ENCODE measurements at regions not wholly inside any gene's neighbourhood (a gene's known extent, or its start where the extent isn't known, plus 50 kb on each side); places are given as distances from the start of the nearest gene placed in this dataset.
"Not testable (repeated sequence)": the region's sequence is repeated elsewhere in the genome, so short reads cannot be mapped to it uniquely, and the experiment has no call there.

- no peak for DNase-seq
These were observed 337.4 kb upstream of the ID2 start for GRCh38 chr2:8344144-8345097.

GRCh38 chr2:8345200-8345599 is 336.7 kb upstream of the ID2 start:
- no peak for DNase-seq

DNA sequence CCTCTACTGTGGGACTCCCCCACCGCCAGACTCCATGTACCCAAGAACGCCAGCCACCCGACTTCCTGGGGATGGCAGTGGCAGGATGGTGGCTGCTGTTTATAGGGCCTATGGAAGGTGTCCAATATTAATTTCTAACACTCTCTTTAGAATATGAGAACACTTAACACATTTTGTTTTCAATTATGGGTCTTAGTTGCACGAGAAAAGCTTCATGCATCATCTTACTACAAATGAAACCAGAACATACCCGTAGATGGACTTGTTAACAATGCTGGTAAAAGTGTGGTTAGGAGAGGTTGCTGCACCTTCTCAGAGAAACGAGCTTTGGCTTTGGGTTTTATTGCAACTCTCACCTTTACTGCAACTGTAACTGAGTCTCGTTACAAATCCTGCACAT is 335.6 kb upstream of the ID2 start:
- no peak for DNase-seq

- DNase-seq: no peak
These were observed 335.0 kb upstream of the ID2 start for GRCh38 chr2:8346706-8347430.

GRCh38 chr2:8348911-8349310 is 332.9 kb upstream of the ID2 start:
- not testable (repeated sequence) for DNase-seq

DNA sequence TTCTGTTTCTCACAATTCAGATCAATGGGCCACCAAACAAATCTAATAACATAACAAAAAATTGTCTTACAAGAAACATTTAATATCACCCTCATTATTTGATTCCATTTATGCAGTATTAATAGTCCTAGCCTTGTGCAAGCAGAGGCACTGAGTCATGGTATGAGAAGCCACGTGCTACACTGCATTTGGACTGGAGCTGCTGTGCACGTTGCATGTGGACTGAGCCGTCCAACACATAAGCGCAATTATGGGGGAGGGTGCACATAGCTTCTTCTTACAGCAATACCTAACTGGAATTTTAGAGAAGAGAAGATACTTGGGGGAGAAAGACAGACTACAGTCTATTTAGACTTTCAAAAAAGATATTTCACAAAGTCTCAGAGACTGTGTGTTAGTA is 329.6 kb upstream of the ID2 start:
- no peak for DNase-seq

DNA sequence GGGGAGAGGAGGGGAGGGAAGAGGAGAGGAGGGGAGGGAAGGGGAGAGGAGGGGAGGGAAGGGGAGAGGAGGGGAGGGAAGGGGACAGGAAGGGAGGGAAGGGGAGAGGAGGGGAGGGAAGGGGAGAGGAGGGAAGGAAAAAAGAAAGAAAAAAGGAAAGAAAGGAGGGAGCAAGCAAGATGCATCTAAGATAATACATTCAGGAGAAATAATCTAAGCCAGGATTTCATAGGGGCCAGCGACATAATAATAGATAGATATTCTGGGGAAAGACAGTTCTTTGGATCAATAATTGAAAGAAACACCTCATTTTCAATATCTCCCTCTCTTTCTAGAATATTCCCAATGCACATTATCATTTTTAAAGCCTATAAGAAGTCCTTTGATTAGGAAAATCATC is 328.9 kb upstream of the ID2 start:
- no peak for DNase-seq

GRCh38 chr2:8355102-8355859 is 326.6 kb upstream of the ID2 start:
- DNase-seq: no peak

- no peak for DNase-seq
These were observed 323.9 kb upstream of the ID2 start for GRCh38 chr2:8357738-8358518.

GRCh38 chr2:8361930-8362329 is 319.9 kb upstream of the ID2 start:
- DNase-seq: no peak

- DNase-seq: no peak
These were observed 318.7 kb upstream of the ID2 start for GRCh38 chr2:8363161-8363560.

- no peak for DNase-seq
These were observed 317.2 kb upstream of the ID2 start for GRCh38 chr2:8364668-8365067.

DNA sequence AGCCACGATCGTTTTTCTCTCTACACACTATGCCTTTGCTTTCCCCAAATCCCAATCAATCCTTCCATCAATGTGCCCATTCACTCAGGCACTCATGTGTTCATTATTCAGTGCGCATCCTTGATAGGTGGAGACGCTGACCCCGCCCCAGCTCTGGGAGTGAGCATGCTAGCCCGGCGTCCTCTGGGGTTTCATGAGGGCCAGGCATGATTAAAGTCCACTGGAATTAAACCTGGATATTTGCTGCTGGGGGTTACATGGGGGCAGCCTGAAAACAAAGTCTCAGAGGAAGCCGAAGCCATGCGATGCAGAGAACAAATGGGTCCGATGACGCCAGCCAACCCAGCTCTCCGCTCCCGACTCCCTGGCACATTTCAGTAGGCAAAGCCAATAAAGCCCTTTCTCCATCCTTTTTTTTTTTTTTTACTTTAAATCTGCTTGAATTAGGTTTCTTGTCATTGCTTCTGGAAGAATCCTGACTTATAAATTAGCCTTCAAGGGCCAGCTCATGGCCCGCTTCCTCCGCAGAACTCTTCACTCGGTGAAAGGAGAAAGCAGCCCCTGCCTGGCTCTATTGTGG is 316.4 kb upstream of the ID2 start:
- DNase-seq: no peak

- DNase-seq: no peak
These were observed 314.0 kb upstream of the ID2 start for GRCh38 chr2:8367833-8368232.

DNA sequence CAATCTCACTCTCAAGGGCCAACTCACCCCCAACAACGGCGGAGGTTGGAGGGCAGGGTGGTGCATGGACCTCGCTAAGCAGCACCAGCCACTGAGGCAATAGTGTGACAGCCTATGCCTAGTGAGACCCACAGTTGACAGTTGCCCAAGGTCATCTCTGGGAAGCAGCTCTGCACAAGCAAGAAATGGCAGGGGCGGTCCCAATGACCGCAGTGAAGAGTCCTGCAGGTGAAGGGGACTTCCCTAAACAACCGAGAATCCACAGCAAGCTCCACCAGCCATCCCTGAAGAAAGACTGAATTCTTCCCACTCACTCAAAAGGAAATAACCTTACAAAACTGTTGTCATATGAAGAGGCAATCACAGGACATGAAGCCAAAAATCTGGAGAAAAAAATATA is 313.4 kb upstream of the ID2 start:
- DNase-seq: no peak

- DNase-seq: no peak
These were observed 312.3 kb upstream of the ID2 start for GRCh38 chr2:8369522-8369921.

DNA sequence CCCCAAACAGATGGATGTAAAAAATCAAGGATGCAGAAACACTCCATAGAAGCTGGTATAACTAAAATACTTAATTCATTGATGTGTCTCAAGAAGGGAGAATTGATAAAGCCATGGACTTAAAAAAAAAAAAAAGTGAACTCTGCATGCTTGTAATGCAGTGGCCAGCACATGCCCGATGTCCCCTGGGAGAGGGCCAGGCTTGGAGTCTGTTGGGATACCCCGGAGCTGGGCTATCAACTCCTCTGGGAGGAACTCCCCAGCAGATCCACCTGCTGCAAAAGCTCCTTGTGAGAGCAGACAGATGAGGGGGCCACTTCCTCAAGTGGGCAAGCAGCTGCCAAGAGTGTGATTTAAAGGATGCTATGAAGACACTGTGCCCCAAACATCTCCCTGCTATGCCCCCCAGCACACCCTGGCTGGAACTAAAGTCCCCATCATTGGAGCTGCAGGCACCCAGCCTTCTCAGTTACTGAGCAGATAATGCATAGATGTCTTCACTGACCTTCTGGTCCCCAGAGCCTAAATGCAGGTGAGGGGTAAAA is 311.5 kb upstream of the ID2 start:
- DNase-seq: no peak

DNA sequence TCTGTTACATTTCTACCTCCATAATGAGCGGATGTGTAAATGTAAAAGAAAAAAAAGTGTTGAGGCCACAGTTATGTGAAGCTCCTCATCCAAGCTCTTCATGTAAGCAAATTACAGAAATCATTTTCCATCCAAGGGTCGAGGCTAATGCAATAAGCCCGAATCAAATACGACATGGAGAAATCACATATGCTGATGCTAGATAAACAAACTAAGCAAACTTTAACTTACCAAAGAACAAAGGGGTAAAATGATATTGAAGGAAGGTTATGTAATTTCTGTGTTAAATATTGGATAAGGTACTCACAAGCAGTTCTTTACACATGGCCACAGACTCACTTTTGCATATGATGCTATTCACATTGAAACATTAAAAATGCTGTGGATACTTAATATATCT is 310.2 kb upstream of the ID2 start:
- no peak for DNase-seq

GRCh38 chr2:8374782-8375181 is 307.1 kb upstream of the ID2 start:
- DNase-seq: no peak

GRCh38 chr2:8376603-8377410 is 305.0 kb upstream of the ID2 start:
- DNase-seq: no peak

Measured in left kidney (tissue), 1 donor.